ENCODE measurements at regions not wholly inside any gene's neighbourhood (a gene's known extent, or its start where the extent isn't known, plus 50 kb on each side); places are given as distances from the start of the nearest gene placed in this dataset.

DNA sequence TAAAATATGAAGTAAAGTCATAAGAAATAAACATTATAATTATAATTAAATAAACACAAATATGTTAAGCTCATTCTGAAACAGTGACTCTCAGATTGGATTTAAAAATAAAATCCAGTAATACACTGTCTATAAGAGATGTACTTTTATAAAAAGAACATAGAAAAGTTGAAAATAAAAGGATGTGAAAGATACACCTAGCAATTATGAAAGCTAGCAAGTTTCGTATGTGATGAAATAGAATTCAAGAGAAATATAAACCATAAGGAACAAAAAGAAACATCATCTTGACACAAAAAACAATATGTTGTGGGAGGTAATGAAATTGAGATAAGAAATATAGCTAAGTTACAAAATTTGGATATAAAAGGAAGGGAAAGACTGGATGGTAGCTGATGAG lies 128.6 kb upstream of the CNR1 start:
- CTCF ChIA-PET = interaction anchor here (0.5 to 0.6 kb wide), 2 partner anchors 85 to 486 kb away, joined by 3 read pairs; no protein-coding TSS in a partner anchor
- Mint-ChIP-seq H3K27me3 (ENCODE audit: insufficient read depth, unreplicated experiment) (no peaks in the 10 kb centered on the region), H3K4me1 (ENCODE audit: insufficient read depth, unreplicated experiment) (peaks cover 14% of the 10 kb centered on the region), H3K4me3 (ENCODE audit: unreplicated experiment) (no peak overlapping the region), H3K9me3 (ENCODE audit: unreplicated experiment) (peaks cover 19% of the 10 kb centered on the region), H3K36me3 (ENCODE audit: insufficient read depth, unreplicated experiment) (peaks cover 8% of the 10 kb centered on the region), H3K27ac (ENCODE audit: low read depth, unreplicated experiment) (no peak overlapping the region)
- no peak for DNase-seq (ENCODE audit: unreplicated experiment)
- BruUV-seq (replicated peaks) = no TSS peak
- intact Hi-C loops (cut with micrococcal nuclease) = no loop called here
- POLR2A ChIA-PET = no interaction called here
- TF ChIP-seq, protein P1, sequence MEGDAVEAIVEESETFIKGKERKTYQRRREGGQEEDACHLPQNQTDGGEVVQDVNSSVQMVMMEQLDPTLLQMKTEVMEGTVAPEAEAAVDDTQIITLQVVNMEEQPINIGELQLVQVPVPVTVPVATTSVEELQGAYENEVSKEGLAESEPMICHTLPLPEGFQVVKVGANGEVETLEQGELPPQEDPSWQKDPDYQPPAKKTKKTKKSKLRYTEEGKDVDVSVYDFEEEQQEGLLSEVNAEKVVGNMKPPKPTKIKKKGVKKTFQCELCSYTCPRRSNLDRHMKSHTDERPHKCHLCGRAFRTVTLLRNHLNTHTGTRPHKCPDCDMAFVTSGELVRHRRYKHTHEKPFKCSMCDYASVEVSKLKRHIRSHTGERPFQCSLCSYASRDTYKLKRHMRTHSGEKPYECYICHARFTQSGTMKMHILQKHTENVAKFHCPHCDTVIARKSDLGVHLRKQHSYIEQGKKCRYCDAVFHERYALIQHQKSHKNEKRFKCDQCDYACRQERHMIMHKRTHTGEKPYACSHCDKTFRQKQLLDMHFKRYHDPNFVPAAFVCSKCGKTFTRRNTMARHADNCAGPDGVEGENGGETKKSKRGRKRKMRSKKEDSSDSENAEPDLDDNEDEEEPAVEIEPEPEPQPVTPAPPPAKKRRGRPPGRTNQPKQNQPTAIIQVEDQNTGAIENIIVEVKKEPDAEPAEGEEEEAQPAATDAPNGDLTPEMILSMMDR (IDR thresholded peaks at IDR 0.05; ENCODE audit: unreplicated experiment) = no peak

DNA sequence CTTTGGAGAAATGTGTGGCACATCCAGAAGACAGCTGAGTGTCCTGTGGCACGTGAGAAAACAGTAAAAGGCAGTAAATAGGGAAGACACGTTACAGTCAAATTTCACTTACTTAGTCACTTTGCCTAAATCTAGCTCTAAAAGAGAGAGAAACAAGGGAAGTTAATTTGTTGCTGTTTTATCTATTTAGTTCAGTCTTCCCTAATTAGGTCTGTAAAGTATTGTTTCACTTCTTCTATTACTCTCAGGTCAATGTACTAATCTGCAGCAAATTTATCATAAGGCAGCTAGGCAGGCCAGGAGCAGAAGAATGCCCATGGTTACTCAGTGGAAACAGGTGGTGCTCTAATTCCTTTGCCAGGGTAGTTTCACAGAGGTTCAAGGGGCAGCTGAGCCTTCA lies 124.3 kb upstream of the CNR1 start:
- CTCF ChIA-PET = no interaction called here
- Mint-ChIP-seq H3K27ac (ENCODE audit: low read depth, unreplicated experiment) (no peak overlapping the region), H3K4me1 (ENCODE audit: insufficient read depth, unreplicated experiment) (peaks cover 5% of the 10 kb centered on the region), H3K36me3 (ENCODE audit: insufficient read depth, unreplicated experiment) (no peaks in the 10 kb centered on the region), H3K9me3 (ENCODE audit: unreplicated experiment) (peaks cover 29% of the 10 kb centered on the region), H3K27me3 (ENCODE audit: insufficient read depth, unreplicated experiment) (no peaks in the 10 kb centered on the region), H3K4me3 (ENCODE audit: unreplicated experiment) (no peak overlapping the region)
- no peak for DNase-seq (ENCODE audit: unreplicated experiment)
- POLR2A ChIA-PET = no interaction called here
- TF ChIP-seq, protein P1 (IDR thresholded peaks at IDR 0.05; ENCODE audit: unreplicated experiment) = no peak
- intact Hi-C loops (cut with micrococcal nuclease) = no loop called here
- BruUV-seq (replicated peaks) = no TSS peak

DNA sequence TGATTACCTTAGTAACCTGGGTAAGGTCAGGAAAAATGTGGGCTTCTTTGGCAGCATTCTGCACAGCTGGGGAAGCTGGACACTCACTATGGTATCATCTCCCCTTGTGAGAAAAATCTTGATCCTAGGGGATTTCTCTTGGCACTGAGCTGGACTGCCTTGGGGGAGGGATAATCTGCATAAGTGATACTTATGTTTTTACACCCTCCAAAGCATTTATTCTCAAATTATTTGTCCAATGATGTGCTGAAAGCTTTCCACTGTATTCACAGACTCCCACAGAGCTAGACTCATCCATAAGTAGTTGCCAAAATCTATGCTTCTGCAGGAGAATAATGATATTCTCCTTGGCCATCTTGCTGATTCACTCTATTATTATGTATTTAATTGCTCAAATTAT lies 121.5 kb upstream of the CNR1 start:
- ChIA-PET POLR2A (interaction anchor here (0.6 kb wide), 1 partner anchor 72 kb away, joined by 3 read pairs; no protein-coding TSS in a partner anchor), CTCF (interaction anchor here (0.6 to 0.7 kb wide), 2 partner anchors 123 to 435 kb away, joined by 3 to 4 read pairs; no protein-coding TSS in a partner anchor)
- Mint-ChIP-seq H3K27ac (ENCODE audit: low read depth, unreplicated experiment) (no peak overlapping the region), H3K4me3 (ENCODE audit: unreplicated experiment) (no peak overlapping the region), H3K27me3 (ENCODE audit: insufficient read depth, unreplicated experiment) (no peaks in the 10 kb centered on the region), H3K4me1 (ENCODE audit: insufficient read depth, unreplicated experiment) (no peaks in the 10 kb centered on the region), H3K36me3 (ENCODE audit: insufficient read depth, unreplicated experiment) (peaks cover 2% of the 10 kb centered on the region), H3K9me3 (ENCODE audit: unreplicated experiment) (peaks cover 11% of the 10 kb centered on the region)
- no peak for DNase-seq (ENCODE audit: unreplicated experiment)
- no TSS peak for BruUV-seq (replicated peaks)
- intact Hi-C loops (cut with micrococcal nuclease) = no loop called here
- TF ChIP-seq, protein P1 (IDR thresholded peaks at IDR 0.05; ENCODE audit: unreplicated experiment) = no peak

DNA sequence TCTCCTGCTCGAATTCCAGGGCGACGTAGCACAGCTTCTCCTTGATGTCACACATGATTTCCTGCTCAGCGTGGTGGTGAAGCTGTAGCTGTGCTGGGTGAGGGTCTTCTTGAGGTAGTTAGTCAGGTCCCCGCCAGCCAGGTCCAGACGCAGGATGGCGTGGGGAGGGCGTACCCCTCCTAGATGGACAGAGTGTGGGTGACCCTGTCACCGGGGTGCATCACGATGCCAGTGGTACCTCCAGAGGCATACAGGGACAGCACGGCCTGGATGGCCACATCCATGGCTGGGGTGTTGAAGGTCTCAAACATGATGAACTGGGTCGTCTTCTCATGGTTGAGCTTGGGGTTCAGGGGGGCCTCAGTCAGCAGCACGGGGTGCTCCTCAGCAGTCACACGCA lies 110.2 kb upstream of the CNR1 start:
- Mint-ChIP-seq H3K4me1 (ENCODE audit: insufficient read depth, unreplicated experiment) (no peaks in the 10 kb centered on the region), H3K36me3 (ENCODE audit: insufficient read depth, unreplicated experiment) (no peaks in the 10 kb centered on the region), H3K27me3 (ENCODE audit: insufficient read depth, unreplicated experiment) (no peaks in the 10 kb centered on the region), H3K9me3 (ENCODE audit: unreplicated experiment) (no peaks in the 10 kb centered on the region), H3K4me3 (ENCODE audit: unreplicated experiment) (no peak overlapping the region), H3K27ac (ENCODE audit: low read depth, unreplicated experiment) (no peak overlapping the region)
- DNase-seq (ENCODE audit: unreplicated experiment) = no peak
- POLR2A ChIA-PET = no interaction called here
- TF ChIP-seq, protein P1 (IDR thresholded peaks at IDR 0.05; ENCODE audit: unreplicated experiment) = no peak
- intact Hi-C loops (cut with micrococcal nuclease) = no loop called here
- no TSS peak for BruUV-seq (replicated peaks)
- CTCF ChIA-PET = interaction anchor here (0.6 kb wide), 1 partner anchor 1343 kb away, joined by 4 read pairs; no protein-coding TSS in a partner anchor
